ENCODE measurements at regions not wholly inside any gene's neighbourhood (a gene's known extent, or its start where the extent isn't known, plus 50 kb on each side); places are given as distances from the start of the nearest gene placed in this dataset.

- TF ChIP-seq POLR2A (IDR thresholded peaks at IDR 0.05) (no peak), CTCF (IDR thresholded peaks at IDR 0.05) (no peak)
Observed at GRCh38 chr13:69077267-69077666, 1030.4 kb upstream of the ATXN8OS start.

Measured in sigmoid colon (tissue), 3 donors.